Kidney tubule cell (primary cell): ENCODE measurements at regions not wholly inside any gene's neighbourhood (a gene's known extent, or its start where the extent isn't known, plus 50 kb on each side); places are given as distances from the start of the nearest gene placed in this dataset.
A peak's percentile ranks its signal among the peaks of the same experiment; 100 is the strongest.
"Not testable (repeated sequence)": the region's sequence is repeated elsewhere in the genome, so short reads cannot be mapped to it uniquely, and the experiment has no call there.

Experiments
- DNase-seq: peaks from one replicate; pipeline ENCODE4 v3.0.0-alpha.2; 2018; ENCODE audit warnings: low spot score

DNA sequence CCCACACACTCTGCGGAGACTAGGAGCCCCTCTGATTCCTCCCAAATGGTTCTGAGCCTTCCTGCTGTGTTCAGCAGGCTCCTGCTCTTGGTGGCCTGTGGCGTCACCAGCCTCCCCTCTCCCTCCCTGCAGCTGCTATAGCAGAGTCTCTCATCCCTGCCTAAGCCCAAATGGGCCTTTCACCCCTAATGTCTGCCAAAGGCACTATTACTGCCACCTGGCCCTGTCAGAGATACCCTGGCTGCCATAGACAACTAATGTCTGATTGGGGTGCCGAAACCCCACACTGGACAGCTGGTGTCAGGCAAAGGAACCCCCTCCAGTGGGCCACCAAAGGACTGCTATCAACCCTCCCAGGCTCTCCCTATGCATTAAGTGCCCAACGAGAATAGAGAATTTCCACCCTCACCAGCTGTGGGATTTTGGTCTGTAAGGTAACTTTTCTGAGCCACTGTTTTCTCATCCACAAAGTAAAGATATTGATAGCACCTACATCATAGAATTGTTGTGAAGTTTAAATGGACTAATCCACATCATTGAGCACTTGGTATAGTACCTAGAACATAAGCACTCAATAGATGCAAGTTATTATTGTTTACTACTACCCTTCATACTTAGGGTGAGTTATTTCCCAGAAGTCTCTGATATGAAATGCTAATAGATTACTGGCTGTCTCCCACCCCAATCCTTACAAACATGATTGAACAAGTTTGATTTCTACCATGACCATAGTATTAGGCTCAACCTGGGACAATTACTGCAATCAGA lies 421.3 kb downstream of the MID1IP1 start:
- no peak for DNase-seq

DNA sequence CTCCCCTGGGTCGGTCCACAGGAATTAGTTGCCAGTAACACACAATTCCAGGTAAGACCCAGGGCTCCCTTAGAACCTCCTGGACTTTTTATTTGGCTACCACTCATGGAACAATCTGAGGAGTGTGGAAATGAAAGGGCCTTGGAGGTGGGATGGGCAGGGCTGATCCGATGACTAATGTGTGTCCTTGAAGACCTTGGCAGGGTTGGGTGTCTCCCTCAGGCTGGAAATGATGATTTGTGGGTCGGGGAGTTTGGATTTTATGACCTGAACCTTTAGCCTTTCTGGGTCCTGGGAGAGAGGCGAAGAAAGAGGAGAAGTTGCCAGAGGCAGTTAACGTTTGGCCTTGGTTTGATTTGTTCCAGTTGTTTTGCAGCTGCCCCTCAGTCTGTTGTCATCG lies 425.0 kb downstream of the MID1IP1 start:
- no peak for DNase-seq

DNA sequence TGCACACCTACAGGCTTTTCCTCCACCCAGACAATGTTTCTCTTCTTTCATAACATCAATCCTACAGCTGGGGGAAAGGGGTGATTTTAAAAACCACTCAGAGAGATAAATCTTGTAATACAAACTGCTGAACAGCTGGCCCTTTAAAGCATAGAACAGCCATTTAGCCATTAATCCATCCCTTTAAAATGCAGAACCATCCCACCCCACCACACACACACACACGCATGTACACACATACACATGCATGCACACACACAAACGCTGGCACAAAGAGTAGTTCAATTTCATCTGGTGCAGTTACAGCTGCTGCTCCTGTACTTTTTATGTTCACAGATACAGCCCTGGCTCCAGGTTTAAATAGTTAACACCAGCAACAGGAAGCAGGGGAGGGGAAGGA lies 426.1 kb downstream of the MID1IP1 start:
- DNase-seq, result no peak

DNA sequence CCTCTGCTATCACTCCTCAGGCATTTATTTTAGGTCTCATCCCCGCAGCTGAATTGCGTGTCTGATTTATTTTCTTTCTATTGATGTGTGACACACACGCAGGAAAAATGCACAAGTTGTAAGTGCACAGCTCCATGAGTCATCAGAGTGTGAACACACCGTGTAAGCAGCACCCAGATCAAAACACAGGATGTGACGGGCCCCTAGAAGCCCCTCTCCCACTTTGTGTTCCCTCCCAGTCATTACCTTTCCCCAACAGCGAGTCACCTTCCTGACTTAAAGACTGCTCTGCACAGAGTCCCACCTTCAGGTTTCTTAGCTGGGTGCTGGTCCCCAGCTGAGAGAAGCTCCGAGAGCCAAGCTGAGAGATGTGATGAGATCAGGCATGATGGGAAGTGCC lies 436.7 kb downstream of the MID1IP1 start:
- no peak for DNase-seq

DNA sequence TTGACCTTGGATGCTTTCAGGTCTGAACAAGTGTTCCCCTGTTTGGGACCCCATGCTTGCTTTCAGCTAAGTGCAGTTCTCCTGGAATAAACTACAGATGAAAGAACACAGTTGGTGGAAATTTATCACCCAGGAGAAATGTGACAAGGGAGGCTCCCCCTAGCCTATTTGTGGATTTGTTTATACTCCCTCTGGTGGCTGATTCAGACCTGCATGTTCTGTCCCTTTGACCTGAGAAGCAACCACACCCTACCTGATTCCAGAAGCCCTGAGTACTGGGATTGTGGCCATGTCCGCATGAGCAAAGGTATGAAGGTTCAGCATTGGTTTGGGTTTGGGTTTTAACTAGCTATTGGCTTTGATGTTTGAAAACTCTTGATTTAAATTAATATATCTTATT lies 440.9 kb downstream of the MID1IP1 start:
- peak; percentile 34 for DNase-seq

DNA sequence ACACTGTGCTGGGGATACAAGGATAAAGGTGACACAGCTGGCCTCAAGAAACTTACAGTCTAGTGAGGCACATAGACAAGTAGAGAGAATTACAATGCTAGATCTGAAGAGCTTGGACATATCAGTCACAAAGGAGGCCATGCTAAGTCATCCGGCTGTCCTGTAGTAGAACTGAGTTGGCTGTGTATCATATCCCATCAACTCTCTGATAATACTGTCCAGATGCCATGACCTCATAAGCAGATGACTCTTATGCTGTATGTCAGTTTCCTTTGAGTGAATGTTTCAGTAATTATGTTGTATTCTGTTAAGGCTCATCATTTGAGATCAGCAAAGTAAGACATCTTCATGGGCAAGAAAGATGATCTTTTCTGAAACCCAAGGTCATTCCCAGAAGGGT lies 442.9 kb downstream of the MID1IP1 start:
- DNase-seq, result peak; percentile 16

DNA sequence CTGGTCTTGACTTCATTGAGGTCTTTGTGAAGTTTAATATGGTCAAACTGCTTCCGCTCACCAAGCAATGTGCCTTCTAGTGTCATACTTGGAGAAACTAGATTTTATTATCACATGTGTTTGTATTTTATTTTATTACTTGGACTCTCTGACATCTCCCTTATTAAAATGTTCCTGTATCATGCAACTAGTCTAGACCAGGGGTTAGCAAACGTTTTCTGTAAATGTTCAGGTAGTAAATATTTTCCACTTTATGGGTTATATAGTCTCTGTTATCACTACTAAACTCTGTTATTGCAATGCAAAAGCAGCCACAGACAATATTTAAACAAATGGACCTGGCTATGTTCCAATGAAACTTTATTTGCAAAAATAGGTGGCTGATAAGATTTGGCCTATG lies 443.8 kb downstream of the MID1IP1 start:
- DNase-seq, result no peak

DNA sequence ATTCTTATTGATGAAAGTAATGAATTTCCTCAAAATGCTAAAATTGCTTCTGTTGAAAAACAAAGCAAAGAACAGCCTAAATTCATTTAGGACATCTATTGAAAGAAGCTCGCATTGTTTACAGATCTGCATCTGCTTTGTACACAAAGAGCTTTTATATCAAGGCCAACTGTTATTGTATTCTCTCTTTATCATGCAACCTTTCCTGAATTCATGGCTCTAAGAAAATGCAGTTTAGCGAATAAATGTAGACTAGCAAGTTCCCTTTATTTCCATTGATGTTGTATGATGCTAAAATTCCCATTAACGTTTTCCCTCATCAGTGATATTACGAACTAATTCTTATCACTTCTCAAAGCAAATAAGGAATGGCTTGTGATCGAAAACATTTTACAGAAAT lies 446.3 kb downstream of the MID1IP1 start:
- no peak for DNase-seq

DNA sequence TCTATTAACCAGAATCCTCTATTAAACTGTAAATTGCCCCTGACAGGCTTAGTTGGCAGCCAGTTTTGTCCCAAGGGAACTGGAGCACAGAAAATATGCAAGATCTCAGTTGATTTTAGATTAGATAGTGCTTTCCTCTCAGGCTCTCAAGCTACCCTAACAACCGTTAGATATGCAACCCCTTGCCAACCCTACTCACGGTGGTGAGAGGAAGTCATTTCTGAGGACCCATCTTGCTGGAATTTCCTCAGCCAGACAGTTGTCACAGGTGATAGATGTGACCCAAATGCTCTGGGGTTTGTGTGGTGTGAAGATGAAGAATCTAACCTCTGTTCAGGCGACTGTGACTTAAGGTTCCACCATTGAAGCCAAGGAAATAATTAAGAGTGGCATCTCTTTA lies 447.1 kb downstream of the MID1IP1 start:
- no peak for DNase-seq

DNA sequence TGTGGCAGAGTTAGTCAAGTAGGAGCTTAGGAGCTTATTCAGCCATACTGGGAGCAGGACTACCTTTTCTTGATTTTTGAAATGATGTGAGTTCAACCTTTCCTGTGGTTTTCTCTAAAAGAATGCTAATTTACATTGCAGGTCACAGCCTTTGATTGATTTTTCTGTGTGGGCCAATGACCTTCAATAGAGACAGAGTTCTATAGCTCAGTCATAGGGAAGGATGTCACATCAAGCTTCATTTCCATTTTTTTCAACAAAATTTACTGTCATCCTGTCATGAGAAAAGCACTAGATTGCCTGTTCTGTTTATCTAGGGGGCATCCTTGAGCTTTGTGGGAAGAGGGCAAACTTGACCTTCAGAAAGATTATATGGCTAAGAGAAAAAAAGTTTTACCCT lies 448.7 kb downstream of the MID1IP1 start:
- no peak for DNase-seq

DNA sequence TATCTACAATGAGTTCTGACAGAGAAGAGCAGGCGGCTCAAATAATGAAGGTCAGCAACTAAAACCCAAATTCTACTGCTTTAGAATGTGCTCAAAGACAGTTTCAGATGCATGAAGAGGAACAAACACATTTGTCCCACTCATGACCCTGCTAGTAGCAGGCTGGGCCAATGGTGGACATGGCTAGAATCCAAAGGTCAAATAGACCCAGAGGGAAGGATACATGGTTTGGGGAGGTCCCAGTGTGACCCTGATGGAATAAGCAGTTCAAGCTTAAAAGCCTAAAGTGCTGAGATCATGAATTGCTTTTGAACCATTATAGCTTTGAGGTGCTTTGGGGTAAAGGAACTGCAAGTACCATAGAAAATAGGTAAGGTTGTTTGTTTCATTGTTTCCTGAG lies 450.7 kb downstream of the MID1IP1 start:
- DNase-seq, result no peak

DNA sequence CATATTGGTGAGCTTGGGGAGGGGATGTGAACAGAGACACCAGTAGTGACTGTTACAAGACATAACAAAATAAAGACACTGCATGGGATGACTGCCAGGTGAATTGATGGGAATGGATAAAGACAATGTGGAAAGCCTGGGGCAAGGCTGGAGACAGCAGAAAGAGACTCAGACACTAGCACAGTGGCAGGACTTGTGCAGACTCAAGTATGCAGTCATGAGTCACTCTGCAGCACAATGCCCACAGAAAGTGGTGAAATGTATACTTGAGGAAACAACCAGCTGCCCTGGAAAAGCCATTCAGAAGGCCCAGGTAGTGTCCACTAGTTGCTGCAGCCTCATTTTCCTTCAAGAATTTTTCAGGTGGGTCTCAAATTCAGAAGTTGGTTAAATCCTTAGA lies 452.3 kb downstream of the MID1IP1 start:
- peak; percentile 52 for DNase-seq

DNA sequence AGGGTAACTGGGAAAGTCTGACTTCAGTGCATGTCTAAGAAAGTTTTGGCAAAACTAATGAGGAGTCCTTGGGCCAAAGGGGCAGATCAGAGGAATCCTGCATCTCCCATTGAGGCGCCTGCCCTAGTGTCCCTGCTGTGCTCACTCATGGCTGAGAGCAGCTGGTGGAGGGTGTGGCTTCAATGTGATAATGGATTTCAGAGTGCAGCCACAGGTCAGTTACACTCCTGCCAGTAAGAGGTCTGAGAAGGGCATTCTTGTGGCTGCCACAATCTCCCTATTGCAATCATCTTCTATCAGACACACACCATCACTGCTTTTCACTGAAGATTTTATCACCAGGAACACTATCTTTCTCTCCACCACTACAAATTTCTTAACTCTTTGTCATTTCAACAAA lies 457.1 kb downstream of the MID1IP1 start:
- DNase-seq, result peak; percentile 13

DNA sequence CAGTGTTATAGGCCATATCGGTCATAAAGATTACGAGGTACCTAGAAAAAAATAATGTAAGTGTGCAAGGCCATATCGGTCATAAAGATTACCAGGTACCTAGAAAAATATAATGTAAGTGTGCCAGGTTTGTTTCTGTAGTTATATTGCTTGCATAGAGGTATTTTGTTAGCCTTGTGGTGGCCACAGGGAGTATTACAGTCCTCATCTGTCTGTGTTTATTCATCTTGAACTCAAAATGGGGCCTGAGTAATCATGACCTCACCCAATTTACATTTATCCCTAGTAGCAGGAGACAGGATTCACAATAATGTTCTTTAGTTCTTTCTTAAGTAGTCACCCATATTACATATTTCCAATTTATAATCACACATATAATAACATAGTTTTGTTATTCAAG lies 459.7 kb downstream of the MID1IP1 start:
- peak; percentile 74 for DNase-seq

DNA sequence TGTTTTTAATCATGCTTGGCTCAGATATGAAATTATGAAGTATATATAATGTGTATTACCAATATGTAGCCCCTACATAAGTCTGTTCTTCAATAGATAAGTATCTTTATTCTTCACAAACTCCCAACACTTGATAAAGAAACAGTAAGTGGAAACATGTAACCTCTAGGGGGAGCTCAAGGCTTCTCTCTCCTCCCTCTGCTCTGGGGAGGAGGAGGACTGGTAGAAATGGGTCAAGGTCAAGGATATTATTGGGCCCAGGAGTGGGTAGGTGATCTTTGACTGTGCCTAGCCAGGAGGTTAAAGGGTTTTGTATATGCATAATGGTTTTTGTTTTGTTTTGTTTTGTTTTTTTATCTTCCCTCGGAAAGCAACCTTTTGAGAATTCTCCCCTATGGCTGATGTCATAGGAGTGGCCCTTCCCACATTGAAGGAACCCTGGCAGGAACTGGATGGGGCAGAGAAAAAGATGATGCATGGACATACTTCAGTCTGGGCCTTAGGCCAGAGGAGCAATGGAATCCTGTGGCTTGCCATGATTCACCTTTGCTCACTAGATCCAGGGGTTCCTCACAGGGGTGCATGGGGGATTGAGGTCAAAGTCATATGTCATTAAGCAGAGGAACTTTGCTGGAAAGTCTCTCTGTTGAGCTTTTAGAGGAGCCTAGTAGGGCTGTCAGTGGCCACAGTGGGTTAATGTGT lies 460.3 kb downstream of the MID1IP1 start:
- DNase-seq, result peak; percentile 91

DNA sequence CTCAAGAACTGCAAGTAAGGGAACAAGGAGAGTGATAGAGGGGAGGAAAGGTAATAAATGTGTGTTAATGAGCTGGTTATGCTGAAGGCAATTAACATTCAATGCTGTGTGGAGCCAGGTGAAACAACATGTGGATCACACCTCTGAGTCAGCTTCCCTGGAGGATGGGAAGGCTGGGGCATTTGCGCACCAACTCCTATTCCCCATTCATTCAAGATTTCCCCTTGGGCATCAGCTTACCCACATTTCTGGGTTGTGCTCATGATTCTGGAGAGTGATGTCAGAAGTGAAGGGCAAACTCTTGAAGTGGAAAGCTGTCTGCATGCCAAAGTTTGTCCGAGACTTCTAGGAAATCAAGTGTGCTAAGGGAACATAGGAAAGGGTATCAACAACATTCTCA lies 461.4 kb downstream of the MID1IP1 start:
- peak; percentile 68 for DNase-seq

DNA sequence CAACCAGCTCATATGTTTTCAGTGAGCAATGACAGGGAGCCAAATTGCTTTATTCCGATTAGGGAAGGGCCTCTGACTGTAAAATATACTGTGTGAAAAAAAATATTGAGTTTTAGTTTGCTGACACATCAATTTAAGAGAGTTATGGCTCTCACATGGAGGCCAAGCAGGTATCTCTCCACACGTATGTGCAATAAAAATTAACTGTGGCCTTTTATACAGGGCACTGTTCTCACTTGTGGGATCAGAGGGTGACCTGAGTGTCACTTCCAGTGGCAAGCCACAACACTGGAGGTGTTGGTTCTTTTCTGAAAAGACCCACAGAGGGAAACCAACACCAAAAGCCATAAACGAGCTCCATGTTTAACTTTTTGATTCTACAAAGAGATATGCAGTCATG lies 462.8 kb downstream of the MID1IP1 start:
- DNase-seq, result no peak

DNA sequence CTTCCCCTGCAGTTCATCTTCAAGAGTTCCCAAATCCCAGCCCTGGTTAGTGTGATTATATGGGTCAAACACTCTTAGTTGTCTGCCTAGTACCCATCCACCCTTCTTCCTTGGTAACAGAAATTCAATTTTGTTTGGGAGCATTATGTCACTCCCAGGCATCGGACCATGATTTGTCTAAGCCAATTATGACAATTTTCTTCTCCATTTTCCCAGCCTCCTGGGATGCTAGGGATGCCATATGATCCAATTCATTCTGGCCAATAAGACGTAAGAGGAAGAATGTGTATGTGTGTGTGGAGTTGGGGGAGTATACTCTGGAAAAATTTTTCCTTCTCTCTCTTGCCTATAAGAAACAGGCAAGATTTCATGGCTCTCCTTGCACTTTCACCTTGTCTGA lies 465.9 kb downstream of the MID1IP1 start:
- no peak for DNase-seq

DNA sequence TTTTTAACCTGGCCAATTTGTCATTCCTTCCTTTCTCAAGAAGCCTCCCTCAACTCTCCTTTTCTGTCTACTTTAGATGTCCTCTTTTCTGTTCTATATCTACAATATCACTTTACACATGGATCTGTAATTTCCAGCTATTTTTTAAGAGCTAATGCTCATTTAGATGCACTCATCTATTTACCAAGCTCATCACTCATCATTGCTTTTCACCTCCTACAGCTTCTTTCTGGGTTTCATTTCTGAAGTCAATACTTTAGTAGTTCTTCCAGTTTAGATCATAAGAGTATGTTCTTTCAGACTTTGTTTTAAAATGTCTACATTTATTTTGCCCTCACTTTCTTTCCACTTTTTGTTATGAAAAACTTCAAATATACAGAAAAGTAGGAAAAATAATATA lies 466.9 kb downstream of the MID1IP1 start:
- no peak for DNase-seq

DNA sequence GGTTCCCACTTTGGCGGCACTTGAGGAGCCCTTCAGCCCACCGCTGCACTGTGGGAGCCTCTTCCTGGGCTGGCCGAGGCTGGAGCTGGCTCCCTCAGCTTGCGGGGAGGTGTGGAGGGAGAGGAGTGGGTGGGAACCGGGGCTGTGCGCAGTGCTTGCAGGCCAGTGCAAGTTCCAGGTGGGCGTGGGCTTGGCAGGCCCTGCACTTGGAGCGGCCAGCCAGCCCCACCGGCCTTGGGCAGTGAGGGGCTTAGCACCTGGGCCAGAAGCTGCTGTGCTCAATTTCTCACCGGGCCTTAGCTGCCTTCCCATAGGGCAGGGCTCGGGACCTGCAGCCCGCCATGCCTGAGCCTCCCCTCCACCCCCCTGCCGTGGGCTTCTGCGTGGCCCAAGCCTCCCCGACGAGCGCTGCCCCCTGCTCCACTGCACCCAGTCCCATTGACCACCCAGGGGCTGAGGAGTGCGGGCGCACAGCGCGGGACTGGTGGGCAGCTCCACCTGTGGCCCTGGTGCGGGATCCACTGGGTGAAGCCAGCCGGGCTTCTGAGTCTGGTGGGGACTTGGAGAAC lies 474.3 kb downstream of the MID1IP1 start:
- DNase-seq, result no peak

DNA sequence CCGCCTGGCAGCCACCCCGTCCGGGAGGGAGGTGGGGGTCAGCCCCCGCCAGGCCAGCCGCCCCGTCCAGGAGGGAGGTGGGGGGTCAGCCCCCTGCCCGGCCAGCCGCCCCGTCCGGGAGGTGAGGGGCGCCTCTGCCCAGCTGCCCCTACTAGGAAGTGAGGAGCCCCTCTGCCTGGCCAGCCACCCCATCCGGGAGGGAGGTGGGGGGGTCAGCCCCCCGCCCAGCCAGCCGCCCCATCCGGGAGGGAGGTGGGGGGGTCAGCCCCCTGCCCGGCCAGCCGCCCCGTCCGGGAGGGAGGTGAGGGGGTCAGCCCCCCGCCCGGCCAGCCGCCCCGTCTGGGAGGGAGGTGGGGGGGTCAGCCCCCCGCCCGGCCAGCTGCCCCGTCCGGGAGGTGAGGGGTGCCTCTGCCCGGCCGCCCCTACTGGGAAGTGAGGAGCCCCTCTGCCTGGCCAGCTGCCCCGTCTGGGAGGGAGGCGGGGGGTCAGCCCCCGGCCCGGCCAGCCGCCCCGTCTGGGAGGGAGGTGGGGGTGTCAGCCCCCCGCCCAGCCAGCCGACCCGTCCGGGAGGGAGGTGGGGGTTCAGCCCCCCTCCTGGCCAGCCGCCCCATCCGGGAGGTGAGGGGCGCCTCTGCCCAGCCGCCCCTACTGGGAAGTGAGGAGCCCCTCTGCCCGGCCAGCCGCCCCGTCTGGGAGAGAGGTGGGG lies 476.6 kb downstream of the MID1IP1 start:
- DNase-seq, result not testable (repeated sequence)

DNA sequence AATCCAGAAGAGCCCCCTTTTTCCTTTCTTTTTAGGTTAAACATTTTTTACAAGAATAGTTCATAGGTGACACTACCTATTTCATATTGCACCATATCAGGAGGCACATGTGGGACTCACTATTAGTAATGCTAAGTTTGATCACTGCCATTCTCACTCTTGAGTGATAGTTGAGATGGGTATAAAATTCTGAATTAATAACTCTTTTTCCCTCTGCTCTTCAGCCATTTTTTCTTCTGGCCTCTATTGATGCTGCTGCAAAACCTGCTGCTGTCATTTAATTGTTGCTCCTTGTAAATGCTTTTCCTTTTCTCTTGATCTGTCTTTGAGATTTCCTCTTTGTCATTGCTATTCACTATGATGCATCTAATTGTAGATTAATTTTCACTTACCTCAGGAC lies 482.0 kb downstream of the MID1IP1 start:
- no peak for DNase-seq

DNA sequence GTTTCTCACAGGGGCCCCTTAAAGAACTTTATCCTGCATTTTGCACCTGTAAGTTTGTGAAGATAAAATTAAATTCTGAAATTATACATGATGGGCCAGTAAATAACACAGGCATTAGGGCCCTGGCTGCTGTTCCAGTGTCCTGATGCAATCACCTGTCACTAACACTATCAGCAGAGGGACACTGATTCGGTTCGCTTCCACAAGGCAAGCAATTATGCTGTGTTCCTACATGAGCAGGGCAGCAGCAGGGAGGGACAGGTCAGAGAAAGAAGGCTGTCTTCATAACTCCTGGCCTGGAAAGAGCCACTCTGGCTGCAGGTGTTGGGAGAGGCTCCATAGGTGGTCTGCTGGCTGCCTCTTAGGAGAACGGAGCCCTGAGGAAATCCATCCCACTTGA lies 487.3 kb downstream of the MID1IP1 start:
- DNase-seq, result no peak
